ENCODE measurements at regions not wholly inside any gene's neighbourhood (a gene's known extent, or its start where the extent isn't known, plus 50 kb on each side); places are given as distances from the start of the nearest gene placed in this dataset.

DNA sequence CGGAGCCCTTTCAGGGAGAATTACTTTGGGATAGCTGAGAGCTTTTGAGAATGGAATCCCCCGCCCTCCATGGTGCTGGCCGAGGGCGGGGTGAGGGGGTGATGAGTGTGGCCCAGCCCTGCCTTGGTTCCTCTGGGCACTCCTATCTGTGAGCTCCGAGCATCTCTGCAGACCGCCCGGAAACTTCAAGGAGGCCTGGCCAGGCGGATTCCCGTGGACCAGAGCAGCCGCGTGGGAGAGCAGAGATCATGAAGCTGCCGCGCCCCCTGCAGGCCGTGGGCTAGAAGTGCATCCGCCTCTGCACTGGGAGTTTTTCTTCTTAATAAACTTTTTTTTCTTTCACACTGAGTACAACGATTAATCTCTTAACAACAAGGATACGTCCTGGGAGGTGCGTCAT, 392.9 kb upstream of the EEF2KMT start:
- TF ChIP-seq, protein P1, sequence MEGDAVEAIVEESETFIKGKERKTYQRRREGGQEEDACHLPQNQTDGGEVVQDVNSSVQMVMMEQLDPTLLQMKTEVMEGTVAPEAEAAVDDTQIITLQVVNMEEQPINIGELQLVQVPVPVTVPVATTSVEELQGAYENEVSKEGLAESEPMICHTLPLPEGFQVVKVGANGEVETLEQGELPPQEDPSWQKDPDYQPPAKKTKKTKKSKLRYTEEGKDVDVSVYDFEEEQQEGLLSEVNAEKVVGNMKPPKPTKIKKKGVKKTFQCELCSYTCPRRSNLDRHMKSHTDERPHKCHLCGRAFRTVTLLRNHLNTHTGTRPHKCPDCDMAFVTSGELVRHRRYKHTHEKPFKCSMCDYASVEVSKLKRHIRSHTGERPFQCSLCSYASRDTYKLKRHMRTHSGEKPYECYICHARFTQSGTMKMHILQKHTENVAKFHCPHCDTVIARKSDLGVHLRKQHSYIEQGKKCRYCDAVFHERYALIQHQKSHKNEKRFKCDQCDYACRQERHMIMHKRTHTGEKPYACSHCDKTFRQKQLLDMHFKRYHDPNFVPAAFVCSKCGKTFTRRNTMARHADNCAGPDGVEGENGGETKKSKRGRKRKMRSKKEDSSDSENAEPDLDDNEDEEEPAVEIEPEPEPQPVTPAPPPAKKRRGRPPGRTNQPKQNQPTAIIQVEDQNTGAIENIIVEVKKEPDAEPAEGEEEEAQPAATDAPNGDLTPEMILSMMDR (conservative IDR thresholded peaks at IDR 0.05 in 1 of 2, IDR thresholded peaks at IDR 0.05 in 1 of 2; ENCODE audit: low read depth in 1 of 2, low read length in 2 of 2): peak in 1 of 2 donors; percentile 13
- no peak for TF ChIP-seq EZH2 (IDR thresholded peaks at IDR 0.05; ENCODE audit: low read length, missing control alignments)

Data from fibroblast of lung (primary cell).